Heart left ventricle (tissue), 13 donors: ENCODE measurements at regions not wholly inside any gene's neighbourhood (a gene's known extent, or its start where the extent isn't known, plus 50 kb on each side); places are given as distances from the start of the nearest gene placed in this dataset.

Source experiments
- POLR2A ChIP-seq, 2 donors: fragments of 450-650 bp; IDR thresholded peaks; one replicate each; pipeline ENCODE4 v1.6.1; 2017; ENCODE audit warnings: antibody characterized with exemption in 2 of 2, mild to moderate bottlenecking in 2 of 2, moderate library complexity in 2 of 2
- TF ChIP-seq, protein P1 (sequence below), 12 donors: fragments of 200-600 bp; sonication (generic) in 4 of 12; IDR thresholded peaks; one replicate each; pipeline versions ENCODE4 v1.5.0 to v1.8.0; 2018 to 2022; ENCODE audit warnings: antibody characterized with exemption in 12 of 12, mild to moderate bottlenecking in 5 of 12
- donor health status: ischemic (EF 13 %, LVEDD 7.1; RV severe dilation, severe dysfunction).
- donor health status: DM: no; HTN: yes; CAD: no.
- donor health status: DM: no; HTN: no; CAD: no.
- donor health status: ischemic (EF 25% LVEDD 6.9; RV normal size, moderate dysfunction).
- donor health status: ischemic (EF 25% LVEDD 5.7; RV mildly dilated, moderate dysfunction).
- donor health status: ischemic (EF 35%, LVEDD 5.7; RV mildly dilated, moderate dysfunction).
- donor health status: nonischemic (EF 11% LVEDD 7.7; RV severe dilation, severe dysfunction).
- donor health status: DM: yes; HTN: yes; CAD: no.
- donor health status: PGD.
- donor health status: ischemic (EF 29% LVEDD 5.4; RV normal size, mild dysfunction).
- donor health status: nonischemic (EF 23%, LVEDD 6.1; RV moderate dilation, normal function).

DNA sequence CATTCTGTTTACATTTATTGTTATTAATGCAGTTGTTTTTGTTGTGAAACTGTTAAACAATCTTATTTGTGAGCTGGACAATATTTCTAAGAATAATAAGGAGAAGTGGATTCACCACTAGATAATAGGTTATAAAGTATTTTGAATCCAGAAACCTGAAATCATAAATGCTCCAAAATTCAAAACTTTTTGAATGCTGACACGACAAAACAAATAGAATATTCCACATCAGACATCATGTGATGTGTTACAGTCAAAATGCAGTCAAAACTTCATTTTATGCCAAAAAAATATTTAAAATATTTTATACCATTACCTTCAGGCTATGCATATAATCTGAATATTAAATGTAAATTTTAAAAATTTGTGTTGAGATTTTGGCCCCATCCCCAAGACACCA lies 1321.4 kb downstream of the SLITRK1 start:
- TF ChIP-seq POLR2A (IDR thresholded peaks at IDR 0.05) = no peak
- TF ChIP-seq, protein P1, sequence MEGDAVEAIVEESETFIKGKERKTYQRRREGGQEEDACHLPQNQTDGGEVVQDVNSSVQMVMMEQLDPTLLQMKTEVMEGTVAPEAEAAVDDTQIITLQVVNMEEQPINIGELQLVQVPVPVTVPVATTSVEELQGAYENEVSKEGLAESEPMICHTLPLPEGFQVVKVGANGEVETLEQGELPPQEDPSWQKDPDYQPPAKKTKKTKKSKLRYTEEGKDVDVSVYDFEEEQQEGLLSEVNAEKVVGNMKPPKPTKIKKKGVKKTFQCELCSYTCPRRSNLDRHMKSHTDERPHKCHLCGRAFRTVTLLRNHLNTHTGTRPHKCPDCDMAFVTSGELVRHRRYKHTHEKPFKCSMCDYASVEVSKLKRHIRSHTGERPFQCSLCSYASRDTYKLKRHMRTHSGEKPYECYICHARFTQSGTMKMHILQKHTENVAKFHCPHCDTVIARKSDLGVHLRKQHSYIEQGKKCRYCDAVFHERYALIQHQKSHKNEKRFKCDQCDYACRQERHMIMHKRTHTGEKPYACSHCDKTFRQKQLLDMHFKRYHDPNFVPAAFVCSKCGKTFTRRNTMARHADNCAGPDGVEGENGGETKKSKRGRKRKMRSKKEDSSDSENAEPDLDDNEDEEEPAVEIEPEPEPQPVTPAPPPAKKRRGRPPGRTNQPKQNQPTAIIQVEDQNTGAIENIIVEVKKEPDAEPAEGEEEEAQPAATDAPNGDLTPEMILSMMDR (IDR thresholded peaks at IDR 0.05) = no peak
